CD8-positive, alpha-beta memory T cell (primary cell): ENCODE measurements at regions not wholly inside any gene's neighbourhood (a gene's known extent, or its start where the extent isn't known, plus 50 kb on each side); places are given as distances from the start of the nearest gene placed in this dataset.
"Not testable (repeated sequence)": the region's sequence is repeated elsewhere in the genome, so short reads cannot be mapped to it uniquely, and the experiment has no call there.

Source experiments
- CTCF ChIA-PET: fragments of 350-600 bp; sonication (Branson Sonifier 250); formaldehyde crosslinking; loops from one replicate; lab custom pipeline; 2021; ENCODE audit warnings: antibody characterized with exemption; lab: Charles Lee
- POLR2A ChIA-PET: fragments of 350-600 bp; sonication (Branson Sonifier 250); formaldehyde crosslinking; loops from one replicate; lab custom pipeline; 2021; ENCODE audit warnings: antibody characterized with exemption; lab: Charles Lee
- DNase-seq, 5 donors: peaks; one replicate each; pipeline versions ENCODE4 v3.0.0 to v3.0.0-alpha.2; 2020 to 2022; ENCODE audit warnings: mixed read lengths in 1 of 5
- H3K27ac ChIP-seq: one replicate; pipeline ENCODE4 v1.7.0; 2013; ENCODE audit warnings: low read depth, mild to moderate bottlenecking, low read length, moderate library complexity
- H3K27me3 ChIP-seq: 2 replicates; pipeline ENCODE4 v1.7.0; 2013; ENCODE audit warnings: low read length, mild to moderate bottlenecking; ENCODE audit not compliant: insufficient read depth, poor library complexity, severe bottlenecking
- H3K36me3 ChIP-seq: 2 replicates; pipeline ENCODE4 v1.7.0; 2013; ENCODE audit warnings: mild to moderate bottlenecking, low read length, moderate library complexity; ENCODE audit not compliant: insufficient read depth
- H3K4me1 ChIP-seq: 2 replicates; pipeline ENCODE4 v1.7.0; 2013; ENCODE audit warnings: mild to moderate bottlenecking, low read length, moderate library complexity; ENCODE audit not compliant: insufficient read depth
- H3K4me3 ChIP-seq: 2 replicates; pipeline ENCODE4 v1.7.0; 2013; ENCODE audit warnings: mild to moderate bottlenecking, low read length
- H3K9me3 ChIP-seq: 2 replicates; pipeline ENCODE4 v1.7.0; 2013; ENCODE audit warnings: mild to moderate bottlenecking, low read length
- H3K27ac Mint-ChIP-seq, 8 donors: one replicate each; pipeline ENCODE4 v1.8.0; 2020 to 2021; ENCODE audit warnings: mixed read lengths in 8 of 8, mild to moderate bottlenecking in 6 of 8, inconsistent platforms in 3 of 8, moderate library complexity in 3 of 8
- H3K27me3 Mint-ChIP-seq, 2 donors: one replicate each; pipeline ENCODE4 v1.8.0; 2020 to 2021; ENCODE audit warnings: mixed read lengths in 2 of 2, mild to moderate bottlenecking in 1 of 2, moderate library complexity in 1 of 2
- H3K36me3 Mint-ChIP-seq, 3 donors: one replicate each; pipeline ENCODE4 v1.8.0; 2020 to 2021; ENCODE audit warnings: mixed read lengths in 3 of 3, inconsistent platforms in 1 of 3, mild to moderate bottlenecking in 1 of 3
- H3K4me1 Mint-ChIP-seq, 3 donors: one replicate each; pipeline ENCODE4 v1.8.0; 2020 to 2021; ENCODE audit warnings: mixed read lengths in 3 of 3, inconsistent platforms in 1 of 3, mild to moderate bottlenecking in 1 of 3
- H3K4me3 Mint-ChIP-seq, 7 donors: one replicate each; pipeline ENCODE4 v1.8.0; 2020 to 2021; ENCODE audit warnings: mixed read lengths in 7 of 7, mild to moderate bottlenecking in 6 of 7, moderate library complexity in 4 of 7, inconsistent platforms in 2 of 7
- H3K9me3 Mint-ChIP-seq, 5 donors: one replicate each; pipeline ENCODE4 v1.8.0; 2020 to 2022; ENCODE audit warnings: mixed read lengths in 5 of 5, mild to moderate bottlenecking in 3 of 5, moderate library complexity in 2 of 5, inconsistent platforms in 1 of 5

- H3K4me1 ChIP-seq, H3K36me3 Mint-ChIP-seq, H3K36me3 ChIP-seq, H3K9me3 Mint-ChIP-seq, CTCF ChIA-PET, H3K9me3 ChIP-seq, POLR2A ChIA-PET, H3K27ac ChIP-seq, H3K4me1 Mint-ChIP-seq, H3K27ac Mint-ChIP-seq, H3K27me3 Mint-ChIP-seq, H3K4me3 Mint-ChIP-seq, DNase-seq, H3K27me3 ChIP-seq, H3K4me3 ChIP-seq: not testable (repeated sequence)
These were observed 378.0 kb upstream of the LRRC3B start for GRCh38 chr3:26244586-26244985.

- no peak overlapping the region for H3K27ac Mint-ChIP-seq
- Histone ChIP-seq H3K36me3 (no peaks in the 10 kb centered on the region), H3K4me3 (no peak overlapping the region), H3K27me3 (no peaks in the 10 kb centered on the region), H3K27ac (no peak overlapping the region), H3K9me3 (no peaks in the 10 kb centered on the region), H3K4me1 (no peaks in the 10 kb centered on the region)
- ChIA-PET CTCF (no interaction called here), POLR2A (no interaction called here)
- no peak overlapping the region for H3K4me3 Mint-ChIP-seq
- H3K36me3 Mint-ChIP-seq, result no peaks in the 10 kb centered on the region
- DNase-seq, result no peak
- H3K27me3 Mint-ChIP-seq, result no peaks in the 10 kb centered on the region
- no peaks in the 10 kb centered on the region for H3K4me1 Mint-ChIP-seq
- peaks cover 0 to 9% (median 3%) of the 10 kb centered on the region in 5 donors for H3K9me3 Mint-ChIP-seq
These were observed 377.3 kb upstream of the LRRC3B start for GRCh38 chr3:26245236-26245635.

GRCh38 chr3:26246901-26247300, 375.7 kb upstream of the LRRC3B start:
- no peak for DNase-seq
- no peaks in the 10 kb centered on the region for H3K36me3 ChIP-seq
- no peak overlapping the region for H3K4me3 ChIP-seq
- no peaks in the 10 kb centered on the region for H3K27me3 ChIP-seq
- no peak overlapping the region for H3K27ac ChIP-seq
- Mint-ChIP-seq H3K36me3 (no peaks in the 10 kb centered on the region), H3K4me3 (no peak overlapping the region), H3K9me3 (peaks cover 0 to 9% (median 3%) of the 10 kb centered on the region in 5 donors), H3K27ac (no peak overlapping the region), H3K27me3 (no peaks in the 10 kb centered on the region), H3K4me1 (no peaks in the 10 kb centered on the region)
- H3K4me1 ChIP-seq, result no peaks in the 10 kb centered on the region
- CTCF ChIA-PET, result no interaction called here
- POLR2A ChIA-PET, result no interaction called here
- H3K9me3 ChIP-seq, result no peaks in the 10 kb centered on the region

DNA sequence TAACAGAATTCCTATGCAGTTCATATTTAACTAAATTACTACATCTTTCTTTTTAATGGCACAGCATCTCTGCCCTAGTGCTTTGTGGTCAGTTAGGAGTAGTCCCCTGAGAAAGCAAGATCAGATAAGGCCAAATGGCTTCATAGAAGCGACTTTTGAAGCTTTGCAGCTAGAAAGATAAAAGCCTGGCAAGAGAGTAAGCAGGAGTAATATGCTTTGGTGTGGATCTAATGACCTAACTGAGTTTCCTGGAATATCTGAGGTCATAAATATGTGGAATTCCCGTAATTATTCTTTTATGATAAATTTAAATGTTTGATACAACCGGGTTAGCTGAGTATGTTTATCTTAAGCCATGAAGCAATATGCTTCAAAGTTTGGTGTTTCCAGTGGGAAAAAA, 374.9 kb upstream of the LRRC3B start:
- no peak for DNase-seq
- no peaks in the 10 kb centered on the region for H3K27me3 ChIP-seq
- Mint-ChIP-seq H3K36me3 (no peaks in the 10 kb centered on the region), H3K27ac (no peak overlapping the region), H3K4me1 (no peaks in the 10 kb centered on the region), H3K4me3 (no peak overlapping the region), H3K27me3 (no peaks in the 10 kb centered on the region), H3K9me3 (peaks cover 0 to 9% (median 3%) of the 10 kb centered on the region in 5 donors)
- ChIA-PET CTCF (no interaction called here), POLR2A (no interaction called here)
- H3K9me3 ChIP-seq, result no peaks in the 10 kb centered on the region
- H3K4me1 ChIP-seq, result no peaks in the 10 kb centered on the region
- H3K27ac ChIP-seq, result no peak overlapping the region
- H3K4me3 ChIP-seq, result no peak overlapping the region
- no peaks in the 10 kb centered on the region for H3K36me3 ChIP-seq

GRCh38 chr3:26252001-26252400, 370.6 kb upstream of the LRRC3B start:
- ChIA-PET POLR2A (no interaction called here), CTCF (no interaction called here)
- no peak overlapping the region for H3K27ac ChIP-seq
- H3K9me3 ChIP-seq, result no peaks in the 10 kb centered on the region
- H3K27ac Mint-ChIP-seq, result no peak overlapping the region
- H3K4me1 ChIP-seq, result no peaks in the 10 kb centered on the region
- peaks cover 0 to 4% (median 0%) of the 10 kb centered on the region in 5 donors for H3K9me3 Mint-ChIP-seq
- H3K4me3 ChIP-seq, result no peak overlapping the region
- H3K36me3 ChIP-seq, result no peaks in the 10 kb centered on the region
- H3K4me1 Mint-ChIP-seq, result no peaks in the 10 kb centered on the region
- DNase-seq, result no peak
- no peaks in the 10 kb centered on the region for H3K27me3 Mint-ChIP-seq
- no peaks in the 10 kb centered on the region for H3K27me3 ChIP-seq
- no peak overlapping the region for H3K4me3 Mint-ChIP-seq
- H3K36me3 Mint-ChIP-seq, result no peaks in the 10 kb centered on the region

DNA sequence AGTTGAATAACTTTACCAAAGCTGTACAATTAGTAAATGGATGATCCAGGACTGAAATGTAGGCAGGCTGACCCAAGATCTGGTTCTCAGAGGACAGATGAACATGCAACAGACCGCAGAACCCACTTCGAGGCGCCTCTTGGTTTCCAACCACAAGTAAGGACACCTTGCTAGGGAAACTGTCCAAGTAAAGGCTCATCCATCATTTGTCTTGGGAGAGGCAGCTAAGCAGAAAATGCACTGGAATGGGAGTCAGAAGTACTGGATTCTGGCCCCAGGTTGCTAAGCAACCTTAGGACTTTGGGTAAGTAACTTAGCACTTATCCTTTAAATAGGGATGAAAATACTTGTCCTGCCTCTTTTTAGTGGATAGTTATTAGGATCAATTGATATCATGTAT, 366.3 kb upstream of the LRRC3B start:
- H3K4me3 Mint-ChIP-seq, result no peak overlapping the region
- H3K27me3 Mint-ChIP-seq, result no peaks in the 10 kb centered on the region
- DNase-seq, result no peak
- CTCF ChIA-PET, result no interaction called here
- Histone ChIP-seq H3K9me3 (no peaks in the 10 kb centered on the region), H3K4me3 (no peak overlapping the region), H3K4me1 (no peaks in the 10 kb centered on the region), H3K27me3 (no peaks in the 10 kb centered on the region), H3K27ac (no peak overlapping the region), H3K36me3 (no peaks in the 10 kb centered on the region)
- POLR2A ChIA-PET, result no interaction called here
- H3K27ac Mint-ChIP-seq, result no peak overlapping the region
- no peaks in the 10 kb centered on the region for H3K36me3 Mint-ChIP-seq
- no peaks in the 10 kb centered on the region for H3K4me1 Mint-ChIP-seq
- H3K9me3 Mint-ChIP-seq, result peaks cover 0 to 6% (median 0%) of the 10 kb centered on the region in 5 donors

DNA sequence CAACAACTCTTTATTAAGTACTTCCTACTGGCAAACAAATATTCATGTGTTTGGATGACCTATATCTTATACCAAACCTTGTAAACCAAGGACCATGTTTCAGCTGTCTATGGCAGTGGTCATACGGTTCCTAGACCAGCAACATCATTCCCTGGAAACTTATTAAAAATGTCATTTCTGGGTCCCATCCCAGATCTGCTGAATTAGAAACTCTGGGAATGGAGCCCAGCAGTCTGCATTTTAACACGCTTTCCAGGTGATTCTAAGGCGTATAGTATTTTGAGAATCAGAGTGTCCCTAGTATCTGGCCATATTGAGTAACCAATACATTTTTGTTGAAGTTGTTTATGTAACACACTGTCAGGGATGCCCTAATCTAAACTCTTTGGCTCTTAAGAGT, 363.4 kb upstream of the LRRC3B start:
- Histone ChIP-seq H3K27ac (no peak overlapping the region), H3K36me3 (no peaks in the 10 kb centered on the region), H3K4me3 (no peak overlapping the region), H3K9me3 (no peaks in the 10 kb centered on the region), H3K27me3 (no peaks in the 10 kb centered on the region), H3K4me1 (no peaks in the 10 kb centered on the region)
- Mint-ChIP-seq H3K4me3 (no peak overlapping the region), H3K36me3 (no peaks in the 10 kb centered on the region), H3K4me1 (no peaks in the 10 kb centered on the region), H3K27ac (no peak overlapping the region), H3K27me3 (no peaks in the 10 kb centered on the region), H3K9me3 (peaks cover 0 to 11% (median 0%) of the 10 kb centered on the region in 5 donors)
- ChIA-PET CTCF (no interaction called here), POLR2A (no interaction called here)
- no peak for DNase-seq

GRCh38 chr3:26260139-26260538, 362.4 kb upstream of the LRRC3B start:
- H3K4me3 Mint-ChIP-seq, result no peak overlapping the region
- no peaks in the 10 kb centered on the region for H3K36me3 ChIP-seq
- POLR2A ChIA-PET, result no interaction called here
- no peak overlapping the region for H3K27ac ChIP-seq
- H3K9me3 ChIP-seq, result no peaks in the 10 kb centered on the region
- no peak overlapping the region for H3K4me3 ChIP-seq
- CTCF ChIA-PET, result no interaction called here
- no peaks in the 10 kb centered on the region for H3K27me3 Mint-ChIP-seq
- no peaks in the 10 kb centered on the region for H3K4me1 ChIP-seq
- no peaks in the 10 kb centered on the region for H3K27me3 ChIP-seq
- no peak for DNase-seq
- H3K9me3 Mint-ChIP-seq, result peaks cover 0 to 11% (median 0%) of the 10 kb centered on the region in 5 donors
- no peaks in the 10 kb centered on the region for H3K36me3 Mint-ChIP-seq
- H3K27ac Mint-ChIP-seq, result no peak overlapping the region
- H3K4me1 Mint-ChIP-seq, result no peaks in the 10 kb centered on the region

- peaks cover 0 to 14% (median 0%) of the 10 kb centered on the region in 5 donors for H3K9me3 Mint-ChIP-seq
- H3K4me1 Mint-ChIP-seq, result no peaks in the 10 kb centered on the region
- H3K4me3 Mint-ChIP-seq, result no peak overlapping the region
- no peak overlapping the region for H3K27ac Mint-ChIP-seq
- no peaks in the 10 kb centered on the region for H3K36me3 Mint-ChIP-seq
- DNase-seq, result no peak
- no peaks in the 10 kb centered on the region for H3K36me3 ChIP-seq
- H3K27ac ChIP-seq, result no peak overlapping the region
- H3K9me3 ChIP-seq, result no peaks in the 10 kb centered on the region
- H3K4me3 ChIP-seq, result no peak overlapping the region
- H3K27me3 ChIP-seq, result no peaks in the 10 kb centered on the region
- no peaks in the 10 kb centered on the region for H3K4me1 ChIP-seq
- POLR2A ChIA-PET, result no interaction called here
- CTCF ChIA-PET, result no interaction called here
- H3K27me3 Mint-ChIP-seq, result no peaks in the 10 kb centered on the region
These were observed 357.9 kb upstream of the LRRC3B start for GRCh38 chr3:26264708-26265107.
